H9 (cell line): ENCODE measurements at regions not wholly inside any gene's neighbourhood (a gene's known extent, or its start where the extent isn't known, plus 50 kb on each side); places are given as distances from the start of the nearest gene placed in this dataset.
A peak's percentile ranks its signal among the peaks of the same experiment; 100 is the strongest.

Source experiments
- DNase-seq: peaks from one replicate; pipeline ENCODE4 v3.0.0-alpha.2; 2017
- H2AFZ ChIP-seq: one replicate; pipeline ENCODE4 v1.6.1; 2013; ENCODE audit warnings: mild to moderate bottlenecking, low read length, control low read depth, moderate library complexity
- H2AK5ac ChIP-seq: 2 replicates; pipeline ENCODE4 v1.6.1; 2013; ENCODE audit warnings: low read length, control low read depth, mixed read lengths; ENCODE audit not compliant: insufficient read length
- H2BK120ac ChIP-seq: one replicate; pipeline ENCODE4 v1.6.1; 2013; ENCODE audit warnings: low read depth, mild to moderate bottlenecking, low read length, control low read depth, inconsistent platforms; ENCODE audit not compliant: poor library complexity, severe bottlenecking
- H2BK12ac ChIP-seq: 2 replicates; pipeline ENCODE4 v1.6.1; 2013; ENCODE audit warnings: low read length, control low read depth, mixed read lengths, low read depth; ENCODE audit not compliant: insufficient read length
- H2BK15ac ChIP-seq: 2 replicates; pipeline ENCODE4 v1.6.1; 2013; ENCODE audit warnings: low read depth, low read length, control low read depth
- H2BK20ac ChIP-seq: one replicate; pipeline ENCODE4 v1.6.1; 2013; ENCODE audit warnings: low read depth, mild to moderate bottlenecking, low read length, control low read depth, inconsistent platforms; ENCODE audit not compliant: poor library complexity, severe bottlenecking
- H2BK5ac ChIP-seq: 2 replicates; pipeline ENCODE4 v1.6.1; 2013; ENCODE audit warnings: low read length, control low read depth, mixed read lengths; ENCODE audit not compliant: insufficient read length
- H3K14ac ChIP-seq: 2 replicates; pipeline ENCODE4 v1.6.1; 2013; ENCODE audit warnings: low read length, control low read depth; ENCODE audit not compliant: insufficient read depth
- H3K18ac ChIP-seq: 2 replicates; pipeline ENCODE4 v1.6.1; 2013; ENCODE audit warnings: low read depth, mild to moderate bottlenecking, mixed read lengths, low read length, control low read depth; ENCODE audit not compliant: insufficient read length
- H3K23ac ChIP-seq: 2 replicates; pipeline ENCODE4 v1.6.1; 2013; ENCODE audit warnings: low read length, control low read depth, mixed read lengths, low read depth; ENCODE audit not compliant: insufficient read length
- H3K23me2 ChIP-seq: 2 replicates; pipeline ENCODE4 v1.6.1; 2013; ENCODE audit warnings: low read depth, mild to moderate bottlenecking, mixed read lengths, low read length, control low read depth; ENCODE audit not compliant: insufficient read length, poor library complexity, severe bottlenecking
- H3K27ac ChIP-seq: 2 replicates; pipeline ENCODE4 v1.5.1; 2013; ENCODE audit warnings: low read length, control low read depth, mixed read lengths, low read depth; ENCODE audit not compliant: insufficient read length
- H3K27me3 ChIP-seq: 2 replicates; pipeline ENCODE4 v1.6.1; 2013; ENCODE audit warnings: low read length, control low read depth, inconsistent platforms; ENCODE audit not compliant: insufficient read depth
- H3K4ac ChIP-seq: 2 replicates; pipeline ENCODE4 v1.6.1; 2013; ENCODE audit warnings: low read depth, mild to moderate bottlenecking, control low read depth, inconsistent platforms, low read length, moderate library complexity
- H3K4me1 ChIP-seq: 2 replicates; pipeline ENCODE4 v1.6.1; 2013; ENCODE audit warnings: low read length, control low read depth, inconsistent platforms; ENCODE audit not compliant: insufficient read depth
- H3K4me2 ChIP-seq: 2 replicates; pipeline ENCODE4 v1.6.1; 2013; ENCODE audit warnings: low read length, control low read depth, mixed read lengths; ENCODE audit not compliant: insufficient read length, insufficient read depth
- H3K56ac ChIP-seq: 2 replicates; pipeline ENCODE4 v1.6.1; 2013; ENCODE audit warnings: low read depth, mild to moderate bottlenecking, mixed read lengths, low read length, control low read depth; ENCODE audit not compliant: insufficient read length
- H3K79me1 ChIP-seq: 2 replicates; pipeline ENCODE4 v1.6.1; 2013; ENCODE audit warnings: low read depth, mild to moderate bottlenecking, moderate library complexity, low read length, control low read depth, inconsistent platforms; ENCODE audit not compliant: insufficient read depth, poor library complexity, severe bottlenecking
- H3K79me2 ChIP-seq: 2 replicates; pipeline ENCODE4 v1.6.1; 2013; ENCODE audit warnings: low read length, control low read depth, inconsistent platforms; ENCODE audit not compliant: insufficient read depth
- H3K9ac ChIP-seq: 2 replicates; pipeline ENCODE4 v1.6.1; 2013; ENCODE audit warnings: low read length, control low read depth, mixed read lengths; ENCODE audit not compliant: insufficient read length; ENCODE audit errors: extremely low read depth
- H3K9me3 ChIP-seq: one replicate; pipeline ENCODE4 v1.6.1; 2013; ENCODE audit warnings: low read depth, low read length, inconsistent platforms; ENCODE audit not compliant: control insufficient read depth
- H3T11ph ChIP-seq: one replicate; pipeline ENCODE4 v1.6.1; 2013; ENCODE audit warnings: mild to moderate bottlenecking, low read length, control low read depth, inconsistent platforms
- H4K20me1 ChIP-seq: one replicate; pipeline ENCODE4 v1.6.1; 2013; ENCODE audit not compliant: control insufficient read depth, insufficient read length, insufficient read depth
- H4K5ac ChIP-seq: 2 replicates; pipeline ENCODE4 v1.6.1; 2013; ENCODE audit warnings: low read depth, mild to moderate bottlenecking, mixed read lengths, low read length, control low read depth; ENCODE audit not compliant: insufficient read length
- H4K8ac ChIP-seq: replicated peaks from 2 replicates; pipeline ENCODE4 v1.6.1; 2013; ENCODE audit warnings: low read length, control low read depth, mixed read lengths, low read depth; ENCODE audit not compliant: insufficient read length
- H4K91ac ChIP-seq: 2 replicates; pipeline ENCODE4 v1.6.1; 2013; ENCODE audit warnings: low read depth, mild to moderate bottlenecking, moderate library complexity, mixed read lengths, low read length, control low read depth; ENCODE audit not compliant: insufficient read length
- H3K27ac Mint-ChIP-seq, 3 experiments: 2 replicates in 2 of 3; 3 replicates in 1 of 3; pipeline ENCODE4 v1.8.0; 2020 to 2021; ENCODE audit warnings: mixed read lengths in 3 of 3, mild to moderate bottlenecking in 1 of 3, moderate library complexity in 1 of 3
- H3K27me3 Mint-ChIP-seq: 2 replicates; pipeline ENCODE4 v1.8.0; 2021; ENCODE audit warnings: low read depth, mild to moderate bottlenecking, moderate library complexity, mixed read lengths
- H3K36me3 Mint-ChIP-seq, 3 experiments: 2 replicates in 2 of 3; 3 replicates in 1 of 3; pipeline ENCODE4 v1.8.0; 2020 to 2021; ENCODE audit warnings: low read depth in 3 of 3, mixed read lengths in 3 of 3; ENCODE audit not compliant: insufficient read depth in 1 of 3
- H3K4me1 Mint-ChIP-seq, 2 experiments: 2 replicates each; pipeline ENCODE4 v1.8.0; 2020; ENCODE audit warnings: mixed read lengths in 2 of 2
- H3K4me3 Mint-ChIP-seq, 2 experiments: 2 replicates in 1 of 2; 3 replicates in 1 of 2; pipeline ENCODE4 v1.8.0; 2020 to 2021; ENCODE audit warnings: mild to moderate bottlenecking in 2 of 2, mixed read lengths in 2 of 2, moderate library complexity in 1 of 2
- H3K9me3 Mint-ChIP-seq, 2 experiments: 2 replicates in 1 of 2; 3 replicates in 1 of 2; pipeline ENCODE4 v1.8.0; 2020; ENCODE audit warnings: mild to moderate bottlenecking in 2 of 2, mixed read lengths in 2 of 2, moderate library complexity in 1 of 2
- WGBS: extraction: QIAGEN DNeasy Blood & Tissue Kit; methylation state at CpG from one replicate; pipeline ENCODE4 v1.1.7; 2013; ENCODE audit warnings: missing lambda C conversion rate, low lambda C conversion rate, mixed read lengths; ENCODE audit not compliant: insufficient read length; ENCODE audit errors: extremely low coverage; 5-methylcytosine and 5-hydroxymethylcytosine counted together
- TF ChIP-seq, protein P1 (sequence below): fragments of 200-600 bp; sonication (generic); conservative IDR thresholded peaks from 3 replicates; pipeline ENCODE4 v1.8.0; 2021; ENCODE audit warnings: antibody characterized with exemption, mild to moderate bottlenecking

DNA sequence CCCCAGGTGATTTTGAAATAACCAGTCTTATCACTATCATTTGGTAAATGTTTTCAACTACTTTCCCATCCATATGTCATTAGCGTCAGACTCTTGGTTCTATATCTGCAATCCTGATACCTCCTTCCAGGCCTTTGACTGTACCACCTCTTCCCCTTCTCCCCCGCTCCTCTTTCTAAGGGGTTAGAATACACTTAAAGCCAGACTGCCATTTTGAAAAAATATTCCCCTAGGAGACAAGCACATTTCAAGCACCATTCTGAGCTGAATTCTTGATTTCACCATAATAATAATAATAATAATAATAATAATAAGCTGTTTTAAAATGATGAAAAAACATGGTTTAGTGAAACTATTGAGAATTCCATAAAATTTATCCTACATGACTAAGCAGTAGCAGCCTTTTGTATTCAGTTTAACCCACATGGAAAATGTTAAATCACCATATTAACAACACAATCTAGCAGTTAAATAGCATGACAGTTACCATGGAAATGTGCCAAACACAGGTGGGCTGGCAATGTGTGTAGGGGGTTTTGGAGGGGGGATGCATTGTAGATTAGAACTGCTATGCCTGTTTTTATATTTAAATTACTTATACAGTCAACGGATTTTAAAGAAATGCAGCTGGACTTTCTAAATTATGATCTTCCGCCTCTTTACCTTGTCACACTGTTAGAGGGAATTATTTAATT lies 480.2 kb upstream of the DEPDC1 start:
- H3K4me3 Mint-ChIP-seq, result peak overlapping the region in 1 of 2 experiments; percentile 16; a peak in 1 of 5 replicates
- Histone ChIP-seq H3K27me3 (no peaks in the 10 kb centered on the region), H3K9ac (no peak overlapping the region), H2BK12ac (no peak overlapping the region), H2AK5ac (no peak overlapping the region), H3K56ac (no peak overlapping the region), H3K23me2 (no peaks in the 10 kb centered on the region), H2BK5ac (peak overlapping the region; percentile 9), H4K20me1 (no peaks in the 10 kb centered on the region), H4K91ac (no peak overlapping the region), H3K4me1 (peaks cover 7% of the 10 kb centered on the region; the same call in 1 of the 2 replicates), H2BK20ac (no peak overlapping the region), H4K5ac (no peak overlapping the region), H3K4ac (no peak overlapping the region; the same call in 1 of the 2 replicates), H3T11ph (peak overlapping the region; percentile 98), H2BK120ac (peak overlapping the region; percentile 97), H3K14ac (no peak overlapping the region), H3K4me2 (no peak overlapping the region), H3K27ac (peak overlapping the region; percentile 19), H3K23ac (no peak overlapping the region), H4K8ac (no peak overlapping the region), H2AFZ (no peak overlapping the region), H3K18ac (peak overlapping the region; percentile 93), H3K9me3 (no peaks in the 10 kb centered on the region), H2BK15ac (no peak overlapping the region), H3K79me1 (no peaks in the 10 kb centered on the region), H3K79me2 (no peaks in the 10 kb centered on the region)
- peaks cover 38 to 50% of the 10 kb centered on the region in 2 experiments for H3K4me1 Mint-ChIP-seq
- DNase-seq, result peak; percentile 40
- no peaks in the 10 kb centered on the region for H3K36me3 Mint-ChIP-seq
- peak overlapping the region; percentile 72 to 98 (median 95) for H3K27ac Mint-ChIP-seq
- WGBS, result no CpG with 5 or more reads among the region's 4 CpGs
- no peaks in the 10 kb centered on the region for H3K9me3 Mint-ChIP-seq
- no peaks in the 10 kb centered on the region for H3K27me3 Mint-ChIP-seq
- TF ChIP-seq, protein P1, sequence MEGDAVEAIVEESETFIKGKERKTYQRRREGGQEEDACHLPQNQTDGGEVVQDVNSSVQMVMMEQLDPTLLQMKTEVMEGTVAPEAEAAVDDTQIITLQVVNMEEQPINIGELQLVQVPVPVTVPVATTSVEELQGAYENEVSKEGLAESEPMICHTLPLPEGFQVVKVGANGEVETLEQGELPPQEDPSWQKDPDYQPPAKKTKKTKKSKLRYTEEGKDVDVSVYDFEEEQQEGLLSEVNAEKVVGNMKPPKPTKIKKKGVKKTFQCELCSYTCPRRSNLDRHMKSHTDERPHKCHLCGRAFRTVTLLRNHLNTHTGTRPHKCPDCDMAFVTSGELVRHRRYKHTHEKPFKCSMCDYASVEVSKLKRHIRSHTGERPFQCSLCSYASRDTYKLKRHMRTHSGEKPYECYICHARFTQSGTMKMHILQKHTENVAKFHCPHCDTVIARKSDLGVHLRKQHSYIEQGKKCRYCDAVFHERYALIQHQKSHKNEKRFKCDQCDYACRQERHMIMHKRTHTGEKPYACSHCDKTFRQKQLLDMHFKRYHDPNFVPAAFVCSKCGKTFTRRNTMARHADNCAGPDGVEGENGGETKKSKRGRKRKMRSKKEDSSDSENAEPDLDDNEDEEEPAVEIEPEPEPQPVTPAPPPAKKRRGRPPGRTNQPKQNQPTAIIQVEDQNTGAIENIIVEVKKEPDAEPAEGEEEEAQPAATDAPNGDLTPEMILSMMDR, result no peak
